ENCODE measurements at regions not wholly inside any gene's neighbourhood (a gene's known extent, or its start where the extent isn't known, plus 50 kb on each side); places are given as distances from the start of the nearest gene placed in this dataset.
A peak's percentile ranks its signal among the peaks of the same experiment; 100 is the strongest.

GRCh38 chr11:34721646-34722045 is 100.8 kb downstream of the EHF start:
- H3K9me3 ChIP-seq (ENCODE audit: control insufficient read depth, insufficient read depth, low read length), result no peaks in the 10 kb centered on the region
- H2AK5ac ChIP-seq (ENCODE audit: low read depth, low read length), result no peak overlapping the region
- H3K79me1 ChIP-seq (ENCODE audit: low read depth in 1 of 2, low read length in 2 of 2), result no peaks in the 10 kb centered on the region
- intact Hi-C loops (cut with micrococcal nuclease), result no loop called here
- 60% methylated on average over 1 of the region's 2 CpGs; no CpG with 5 or more reads in 1 of the 2 experiments for WGBS, 2 experiments (ENCODE audit: extremely low coverage in 2 of 2, insufficient read length in 1 of 2)
- DNase-seq (peak; percentile 27), ATAC-seq (ENCODE audit: low read depth) (no peak)
- dilution Hi-C loops (cut with HindIII; ENCODE audit: low sequenced_read_pairs, unreplicated experiment), result no loop called here
- H3K56ac ChIP-seq (ENCODE audit: extremely low read depth, insufficient read depth, low read length), result no peak overlapping the region
- H3K23ac ChIP-seq (ENCODE audit: low read depth, low read length), result no peak overlapping the region
- H3K27ac ChIP-seq (ENCODE audit: insufficient read depth, low read length), result no peak overlapping the region
- no peak overlapping the region; the same call in 1 of the 2 replicates for H3K18ac ChIP-seq (ENCODE audit: low read depth, low read length)
- peaks cover 4% of the 10 kb centered on the region for H3K4me1 ChIP-seq (ENCODE audit: control insufficient read depth, insufficient read depth, low read length)
- no TSS peak for BruUV-seq (replicated peaks)
- CTCF ChIA-PET, result no interaction called here
- no peak overlapping the region for H3K9ac ChIP-seq (ENCODE audit: low read depth, low read length)
- H4K8ac ChIP-seq (ENCODE audit: low read depth in 2 of 2, low read length in 2 of 2), result no peak overlapping the region
- H2BK15ac ChIP-seq (ENCODE audit: low read depth, low read length), result no peak overlapping the region
- H3K4ac ChIP-seq (ENCODE audit: low read depth, low read length), result no peak overlapping the region
- H3K4me2 ChIP-seq (ENCODE audit: low read depth, low read length), result no peak overlapping the region
- no peak overlapping the region for H4K91ac ChIP-seq (ENCODE audit: insufficient read depth, low read depth, low read length)
- H2AK9ac ChIP-seq (replicated peaks; ENCODE audit: low read depth, low read length, poor library complexity), result no peak overlapping the region
- H3K4me3 ChIP-seq (ENCODE audit: insufficient read depth, low read depth, low read length), result no peak overlapping the region
- H4K20me1 ChIP-seq (ENCODE audit: insufficient read depth, low read length), result no peaks in the 10 kb centered on the region
- H3K27me3 ChIP-seq (ENCODE audit: control insufficient read depth, insufficient read depth, low read length), result peaks cover 3% of the 10 kb centered on the region; the same call in 1 of the 2 replicates
- H3K36me3 ChIP-seq (ENCODE audit: control insufficient read depth, insufficient read depth, low read length), result no peaks in the 10 kb centered on the region
- H2BK5ac ChIP-seq (ENCODE audit: low read depth, low read length, poor library complexity, severe bottlenecking), result no peak overlapping the region
- H4K5ac ChIP-seq (ENCODE audit: low read depth, low read length), result no peak overlapping the region
- no peak overlapping the region for H2BK120ac ChIP-seq (ENCODE audit: low read depth, low read length)
- H3K9me1 ChIP-seq (ENCODE audit: insufficient read depth, low read length), result no peaks in the 10 kb centered on the region; the same call in 1 of the 2 replicates
- peak overlapping the region; percentile 82; the same call in 1 of the 2 replicates for H3K14ac ChIP-seq (replicated peaks; ENCODE audit: low read depth, low read length)
- 0 out of 2 replicates have a peak overlapping the region, but pooled peaks have one; percentile 65 for H2BK20ac ChIP-seq (ENCODE audit: low read depth, low read length)
- no peak overlapping the region for H2AFZ ChIP-seq (replicated peaks; ENCODE audit: low read length, poor library complexity)
- POLR2A ChIA-PET (ENCODE audit: unreplicated experiment), result no interaction called here
- no peak for TF ChIP-seq MXI1 (IDR thresholded peaks at IDR 0.05; ENCODE audit: borderline replicate concordance, low read depth, low read length)
- TF ChIP-seq FOS (IDR thresholded peaks at IDR 0.05; ENCODE audit: low read depth, low read length), result no peak
- no peak for TF ChIP-seq RAD21 (IDR thresholded peaks at IDR 0.05; ENCODE audit: low read length)
- no peak for TF ChIP-seq CHD1 (IDR thresholded peaks at IDR 0.05; ENCODE audit: low read depth, low read length)
- TF ChIP-seq USF2 (IDR thresholded peaks at IDR 0.05; ENCODE audit: low read depth, low read length), result no peak
- in situ Hi-C loops (cut with MboI; ENCODE audit: low sequenced_read_pairs), result no loop called here
